Glutamatergic neuron (in vitro differentiated cells): ENCODE measurements at regions not wholly inside any gene's neighbourhood (a gene's known extent, or its start where the extent isn't known, plus 50 kb on each side); places are given as distances from the start of the nearest gene placed in this dataset.

Source experiments
- DNase-seq: peaks from one replicate; pipeline ENCODE4 v3.0.0; 2022
- H3K27ac Mint-ChIP-seq: one replicate; pipeline ENCODE4 v1.8.0; 2020; ENCODE audit warnings: mild to moderate bottlenecking, mixed read lengths, inconsistent platforms; ENCODE audit not compliant: unreplicated experiment
- H3K27me3 Mint-ChIP-seq: one replicate; pipeline ENCODE4 v1.8.0; 2020; ENCODE audit warnings: mild to moderate bottlenecking, moderate library complexity, mixed read lengths, inconsistent platforms; ENCODE audit not compliant: unreplicated experiment
- H3K36me3 Mint-ChIP-seq: one replicate; pipeline ENCODE4 v1.8.0; 2020; ENCODE audit warnings: mild to moderate bottlenecking, mixed read lengths, inconsistent platforms; ENCODE audit not compliant: unreplicated experiment
- H3K4me1 Mint-ChIP-seq: one replicate; pipeline ENCODE4 v1.8.0; 2020; ENCODE audit warnings: mild to moderate bottlenecking, low read depth, mixed read lengths, inconsistent platforms; ENCODE audit not compliant: unreplicated experiment
- H3K4me3 Mint-ChIP-seq: one replicate; pipeline ENCODE4 v1.8.0; 2020; ENCODE audit warnings: mild to moderate bottlenecking, mixed read lengths, inconsistent platforms; ENCODE audit not compliant: unreplicated experiment
- H3K9me3 Mint-ChIP-seq: one replicate; pipeline ENCODE4 v1.8.0; 2020; ENCODE audit warnings: mild to moderate bottlenecking, moderate library complexity, mixed read lengths, inconsistent platforms; ENCODE audit not compliant: unreplicated experiment
- CTCF ChIP-seq: fragments of 200-600 bp; sonication (generic); IDR thresholded peaks from one replicate; pipeline ENCODE4 v1.5.0; 2021; ENCODE audit not compliant: partially characterized antibody, unreplicated experiment

GRCh38 chr5:99072846-99073245 lies 144.0 kb upstream of the CHD1 start:
- H3K36me3 Mint-ChIP-seq = no peaks in the 10 kb centered on the region
- H3K27ac Mint-ChIP-seq = no peak overlapping the region
- H3K4me1 Mint-ChIP-seq = no peaks in the 10 kb centered on the region
- no peak for DNase-seq
- no peaks in the 10 kb centered on the region for H3K27me3 Mint-ChIP-seq
- H3K4me3 Mint-ChIP-seq = no peak overlapping the region
- no peaks in the 10 kb centered on the region for H3K9me3 Mint-ChIP-seq
- no peak for TF ChIP-seq CTCF

GRCh38 chr5:99070822-99071221 lies 142.0 kb upstream of the CHD1 start:
- H3K27ac Mint-ChIP-seq = no peak overlapping the region
- TF ChIP-seq CTCF = no peak
- H3K36me3 Mint-ChIP-seq = no peaks in the 10 kb centered on the region
- H3K9me3 Mint-ChIP-seq = no peaks in the 10 kb centered on the region
- no peak for DNase-seq
- H3K27me3 Mint-ChIP-seq = no peaks in the 10 kb centered on the region
- no peak overlapping the region for H3K4me3 Mint-ChIP-seq
- H3K4me1 Mint-ChIP-seq = no peaks in the 10 kb centered on the region

- TF ChIP-seq CTCF = no peak
- no peak overlapping the region for H3K27ac Mint-ChIP-seq
- no peaks in the 10 kb centered on the region for H3K27me3 Mint-ChIP-seq
- no peak for DNase-seq
- no peaks in the 10 kb centered on the region for H3K4me1 Mint-ChIP-seq
- H3K36me3 Mint-ChIP-seq = no peaks in the 10 kb centered on the region
- no peak overlapping the region for H3K4me3 Mint-ChIP-seq
- H3K9me3 Mint-ChIP-seq = no peaks in the 10 kb centered on the region
Measured at GRCh38 chr5:99070362-99070761, 141.6 kb upstream of the CHD1 start.

- DNase-seq = no peak
- Mint-ChIP-seq H3K9me3 (no peaks in the 10 kb centered on the region), H3K4me3 (no peak overlapping the region), H3K36me3 (no peaks in the 10 kb centered on the region), H3K27ac (no peak overlapping the region), H3K27me3 (no peaks in the 10 kb centered on the region), H3K4me1 (no peaks in the 10 kb centered on the region)
- TF ChIP-seq CTCF = no peak
Measured at GRCh38 chr5:99068944-99069650, 140.3 kb upstream of the CHD1 start.

GRCh38 chr5:99063737-99064136 lies 134.9 kb upstream of the CHD1 start:
- H3K9me3 Mint-ChIP-seq = no peaks in the 10 kb centered on the region

More at GRCh38 chr5:99063737-99064136, 134.9 kb upstream of the CHD1 start:
- no peak for TF ChIP-seq CTCF
- no peak overlapping the region for H3K27ac Mint-ChIP-seq
- H3K36me3 Mint-ChIP-seq = no peaks in the 10 kb centered on the region
- H3K4me3 Mint-ChIP-seq = no peak overlapping the region
- no peak for DNase-seq
- no peaks in the 10 kb centered on the region for H3K4me1 Mint-ChIP-seq
- no peaks in the 10 kb centered on the region for H3K27me3 Mint-ChIP-seq
